GM12892 (cell line): ENCODE measurements at regions not wholly inside any gene's neighbourhood (a gene's known extent, or its start where the extent isn't known, plus 50 kb on each side); places are given as distances from the start of the nearest gene placed in this dataset.

ENCODE experiments used
- POLR2AphosphoS5 ChIP-seq: IDR thresholded peaks from 2 replicates; pipeline ENCODE4 v1.6.1; 2011; ENCODE audit warnings: low read depth, low read length, control low read depth
- TAF1 ChIP-seq: IDR thresholded peaks from 2 replicates; pipeline ENCODE4 v1.6.1; 2011; ENCODE audit warnings: low read depth, mild to moderate bottlenecking, control low read depth, low read length, borderline replicate concordance

DNA sequence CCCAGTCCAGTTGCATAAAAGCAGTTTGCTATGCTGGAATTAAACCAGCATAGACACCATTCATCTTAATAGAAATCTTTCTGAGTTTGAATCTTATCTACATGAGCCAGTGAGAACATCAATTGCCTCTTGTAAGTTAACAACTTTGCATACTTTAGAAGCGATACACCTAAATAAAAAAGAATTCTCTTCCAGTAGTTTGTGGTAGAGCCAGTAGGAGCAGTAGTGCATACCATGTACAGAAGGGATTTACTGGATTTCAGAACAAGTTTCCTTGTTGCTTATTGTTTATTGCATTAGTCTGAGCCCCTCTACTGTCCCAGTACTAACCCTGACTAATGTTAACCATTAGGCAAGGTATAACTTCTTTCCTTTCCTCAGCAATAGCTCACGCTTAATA, 313.1 kb downstream of the TGFB2 start:
- TF ChIP-seq POLR2AphosphoS5 (no peak), TAF1 (no peak)
